ENCODE measurements at regions not wholly inside any gene's neighbourhood (a gene's known extent, or its start where the extent isn't known, plus 50 kb on each side); places are given as distances from the start of the nearest gene placed in this dataset.

GRCh38 chr5:17445185-17445584, 52.8 kb upstream of the TAF11L2 start:
- DNase-seq: no peak
- no peak for TF ChIP-seq POLR2AphosphoS5 (IDR thresholded peaks at IDR 0.05)
- TF ChIP-seq CTCF (IDR thresholded peaks at IDR 0.05 in 8 of 11, conservative IDR thresholded peaks at IDR 0.05 in 3 of 11): no peak
- no peak for TF ChIP-seq POLR2A (IDR thresholded peaks at IDR 0.05)
- Histone ChIP-seq H3K27ac (peak overlapping the region in 7 of 8 donors; percentile 62 to 91 (median 73)), H3K36me3 (no peaks in the 10 kb centered on the region), H3K27me3 (replicated peaks in 1 of 7) (no peaks in the 10 kb centered on the region), H3K4me1 (peaks cover 0 to 8% (median 0%) of the 10 kb centered on the region in 6 donors), H3K9me3 (peaks cover 0 to 20% (median 10%) of the 10 kb centered on the region in 8 donors), H3K4me3 (peak overlapping the region in 1 of 8 donors; percentile 36)
- intact Hi-C loops (cut with DNase I; ENCODE audit: low total_unique reads): no loop called here
- WGBS, 5 donors: 72 to 88% (median 81%) methylated on average over 2 of the region's 2 CpGs
